A673 (cell line): ENCODE measurements at regions not wholly inside any gene's neighbourhood (a gene's known extent, or its start where the extent isn't known, plus 50 kb on each side); places are given as distances from the start of the nearest gene placed in this dataset.

ENCODE experiments used
- CTCF ChIP-seq: fragments of 300-800, 200-600 bp; sonication (generic); conservative IDR thresholded peaks from 2 replicates; pipeline ENCODE4 v1.5.1; 2017; ENCODE audit warnings: low read depth, mild to moderate bottlenecking, antibody characterized with exemption, low read length, moderate library complexity, mixed read lengths
- EZH2 ChIP-seq: fragments of 200-600 bp; sonication (generic); IDR thresholded peaks from 2 replicates; pipeline ENCODE4 v1.6.1; 2017; ENCODE audit warnings: borderline replicate concordance, low read depth, mild to moderate bottlenecking, mixed read lengths, antibody characterized with exemption, low read length; ENCODE audit not compliant: poor library complexity, severe bottlenecking

DNA sequence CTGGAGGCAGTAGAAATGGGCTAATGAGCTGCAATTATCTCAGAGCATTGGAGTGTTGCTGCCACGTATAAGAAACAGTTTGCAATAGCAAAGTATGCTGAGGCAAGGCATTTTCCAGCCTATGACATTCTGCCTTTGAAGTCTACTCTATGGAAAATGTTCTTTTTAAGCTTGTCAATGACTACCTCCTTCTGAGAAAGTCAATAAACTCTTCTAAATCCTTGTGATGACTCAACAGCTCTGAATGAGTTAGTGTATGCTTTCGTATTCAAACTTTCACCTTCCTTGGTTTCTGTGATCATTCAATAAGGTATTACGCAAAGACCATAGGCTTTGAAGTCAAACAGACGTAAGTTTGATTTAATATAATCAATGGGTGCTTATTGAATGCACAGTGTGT, 111.2 kb downstream of the CAPZA3 start:
- TF ChIP-seq CTCF (no peak), EZH2 (no peak)
